ENCODE measurements at regions not wholly inside any gene's neighbourhood (a gene's known extent, or its start where the extent isn't known, plus 50 kb on each side); places are given as distances from the start of the nearest gene placed in this dataset.
A peak's percentile ranks its signal among the peaks of the same experiment; 100 is the strongest.

DNA sequence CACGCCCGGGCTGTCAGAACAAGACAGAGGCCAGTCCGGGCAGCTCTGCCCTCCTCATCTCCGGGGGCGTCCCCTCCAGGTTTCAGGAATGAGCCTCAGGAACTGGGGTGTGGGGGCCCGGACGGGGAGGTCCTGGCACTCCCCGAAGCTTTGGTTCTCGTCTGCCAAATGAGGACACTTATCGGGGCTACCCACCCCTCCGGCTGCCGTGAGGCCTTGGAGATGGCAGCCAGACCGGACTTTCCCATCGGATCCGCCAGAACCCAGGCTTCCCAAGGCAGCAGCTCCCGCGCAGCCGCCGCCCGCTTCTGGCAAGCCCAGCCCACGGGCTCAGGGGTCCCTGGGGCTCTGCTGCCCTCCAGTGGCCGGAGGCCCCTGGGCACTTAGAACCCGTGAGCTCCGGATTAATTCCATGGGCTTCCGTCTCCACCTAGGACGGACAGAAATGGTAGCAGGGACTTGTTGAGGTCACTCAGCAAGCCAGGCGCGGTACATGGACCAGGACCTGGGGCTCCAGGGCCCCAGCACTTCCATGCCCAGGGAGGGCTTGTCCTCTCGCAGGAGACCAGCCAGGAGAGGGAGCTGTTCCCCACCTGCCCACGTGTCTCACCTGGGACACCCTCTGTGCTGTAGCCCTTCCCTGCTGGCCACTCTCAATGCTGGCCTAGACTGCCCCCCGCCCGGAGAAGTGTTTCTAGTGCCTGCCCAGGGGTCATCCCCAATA is 89.4 kb downstream of the LINGO1 start (continued):
- TF ChIP-seq, protein P1, sequence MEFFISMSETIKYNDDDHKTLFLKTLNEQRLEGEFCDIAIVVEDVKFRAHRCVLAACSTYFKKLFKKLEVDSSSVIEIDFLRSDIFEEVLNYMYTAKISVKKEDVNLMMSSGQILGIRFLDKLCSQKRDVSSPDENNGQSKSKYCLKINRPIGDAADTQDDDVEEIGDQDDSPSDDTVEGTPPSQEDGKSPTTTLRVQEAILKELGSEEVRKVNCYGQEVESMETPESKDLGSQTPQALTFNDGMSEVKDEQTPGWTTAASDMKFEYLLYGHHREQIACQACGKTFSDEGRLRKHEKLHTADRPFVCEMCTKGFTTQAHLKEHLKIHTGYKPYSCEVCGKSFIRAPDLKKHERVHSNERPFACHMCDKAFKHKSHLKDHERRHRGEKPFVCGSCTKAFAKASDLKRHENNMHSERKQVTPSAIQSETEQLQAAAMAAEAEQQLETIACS (CRISPR knock-in tag; IDR thresholded peaks at IDR 0.05) = 0 out of 2 replicates have a peak, but pooled peaks have one; percentile 33
- TF ChIP-seq SP4 (CRISPR knock-in tag; IDR thresholded peaks at IDR 0.05) (0 out of 2 replicates have a peak, but pooled peaks have one; percentile 51), ZBTB7B (CRISPR knock-in tag; IDR thresholded peaks at IDR 0.05) (0 out of 2 replicates have a peak, but pooled peaks have one; percentile 54), SUZ12 (IDR thresholded peaks at IDR 0.05; ENCODE audit: low read depth, low read length) (no peak), MAFG (CRISPR knock-in tag; IDR thresholded peaks at IDR 0.05) (0 out of 2 replicates have a peak, but pooled peaks have one; percentile 37), SRY (CRISPR knock-in tag; IDR thresholded peaks at IDR 0.05) (peak; percentile 66; the same call in 1 of the 2 replicates), SMAD1 (CRISPR knock-in tag; IDR thresholded peaks at IDR 0.05; ENCODE audit: borderline replicate concordance, low read depth) (0 out of 2 replicates have a peak, but pooled peaks have one; percentile 78), ZNF230 (CRISPR knock-in tag; IDR thresholded peaks at IDR 0.05) (no peak), RARA (CRISPR knock-in tag; IDR thresholded peaks at IDR 0.05) (no peak), ZNF33B (CRISPR knock-in tag; IDR thresholded peaks at IDR 0.05) (0 out of 2 replicates have a peak, but pooled peaks have one; percentile 21)
- TF ChIP-seq, protein P2, sequence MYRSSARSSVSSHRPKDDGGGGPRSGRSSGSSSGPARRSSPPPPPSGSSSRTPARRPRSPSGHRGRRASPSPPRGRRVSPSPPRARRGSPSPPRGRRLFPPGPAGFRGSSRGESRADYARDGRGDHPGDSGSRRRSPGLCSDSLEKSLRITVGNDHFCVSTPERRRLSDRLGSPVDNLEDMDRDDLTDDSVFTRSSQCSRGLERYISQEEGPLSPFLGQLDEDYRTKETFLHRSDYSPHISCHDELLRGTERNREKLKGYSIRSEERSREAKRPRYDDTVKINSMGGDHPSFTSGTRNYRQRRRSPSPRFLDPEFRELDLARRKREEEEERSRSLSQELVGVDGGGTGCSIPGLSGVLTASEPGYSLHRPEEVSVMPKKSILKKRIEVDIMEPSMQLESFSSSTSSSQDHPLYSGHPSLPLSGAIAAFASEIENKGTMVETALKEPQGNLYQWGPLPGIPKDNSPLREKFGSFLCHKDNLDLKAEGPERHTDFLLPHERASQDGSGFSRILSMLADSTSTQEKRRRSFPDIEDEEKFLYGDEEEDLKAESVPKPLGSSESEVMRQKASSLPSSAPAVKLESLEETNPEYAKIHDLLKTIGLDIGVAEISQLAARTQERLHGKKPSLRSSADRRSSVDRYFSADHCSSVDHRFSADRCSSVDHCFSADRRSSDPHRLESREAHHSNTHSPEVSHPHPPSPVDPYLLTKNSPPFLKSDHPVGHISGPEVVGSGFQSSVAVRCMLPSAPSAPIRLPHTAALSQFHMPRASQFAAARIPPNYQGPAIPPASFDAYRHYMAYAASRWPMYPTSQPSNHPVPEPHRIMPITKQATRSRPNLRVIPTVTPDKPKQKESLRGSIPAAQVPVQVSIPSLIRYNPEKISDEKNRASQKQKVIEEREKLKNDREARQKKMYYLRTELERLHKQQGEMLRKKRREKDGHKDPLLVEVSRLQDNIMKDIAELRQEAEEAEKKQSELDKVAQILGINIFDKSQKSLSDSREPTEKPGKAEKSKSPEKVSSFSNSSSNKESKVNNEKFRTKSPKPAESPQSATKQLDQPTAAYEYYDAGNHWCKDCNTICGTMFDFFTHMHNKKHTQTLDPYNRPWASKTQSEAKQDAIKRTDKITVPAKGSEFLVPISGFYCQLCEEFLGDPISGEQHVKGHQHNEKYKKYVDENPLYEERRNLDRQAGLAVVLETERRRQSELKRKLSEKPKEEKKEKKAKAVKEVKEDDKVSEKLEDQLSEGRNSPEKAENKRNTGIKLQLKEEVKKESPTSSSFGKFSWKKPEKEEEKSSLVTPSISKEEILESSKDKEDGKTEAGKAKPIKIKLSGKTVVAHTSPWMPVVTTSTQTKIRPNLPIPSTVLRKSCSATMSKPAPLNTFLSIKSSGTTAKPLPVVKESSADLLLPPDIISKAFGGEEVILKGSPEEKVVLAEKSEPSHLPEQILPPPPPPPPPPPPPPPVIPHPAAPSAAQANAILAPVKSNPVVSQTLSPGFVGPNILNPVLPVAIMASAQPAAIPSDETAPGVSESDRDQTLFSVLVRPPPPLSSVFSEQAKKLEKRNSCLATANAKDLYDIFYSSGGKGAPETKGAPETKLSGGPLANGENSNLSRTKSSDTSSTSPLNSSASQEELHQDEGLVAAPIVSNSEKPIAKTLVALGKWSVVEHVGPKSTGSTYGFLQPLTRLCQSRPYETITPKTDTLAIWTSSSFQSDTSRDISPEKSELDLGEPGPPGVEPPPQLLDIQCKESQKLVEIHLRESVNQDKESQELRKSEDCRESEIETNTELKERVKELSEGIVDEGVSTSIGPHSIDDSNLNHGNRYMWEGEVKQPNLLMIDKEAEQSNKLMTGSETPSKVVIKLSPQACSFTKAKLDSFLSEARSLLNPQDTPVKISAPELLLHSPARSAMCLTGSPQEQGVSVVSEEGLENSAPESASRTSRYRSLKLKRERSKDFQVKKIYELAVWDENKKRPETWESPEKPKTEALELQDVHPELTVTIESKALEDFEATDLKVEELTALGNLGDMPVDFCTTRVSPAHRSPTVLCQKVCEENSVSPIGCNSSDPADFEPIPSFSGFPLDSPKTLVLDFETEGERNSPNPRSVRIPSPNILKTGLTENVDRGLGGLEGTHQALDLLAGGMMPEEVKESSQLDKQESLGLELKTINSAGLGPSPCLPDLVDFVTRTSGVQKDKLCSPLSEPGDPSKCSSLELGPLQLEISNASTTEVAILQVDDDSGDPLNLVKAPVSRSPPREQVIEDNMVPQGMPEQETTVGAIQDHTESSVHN (CRISPR knock-in tag; IDR thresholded peaks at IDR 0.05) = no peak
- TF ChIP-seq, protein P3, sequence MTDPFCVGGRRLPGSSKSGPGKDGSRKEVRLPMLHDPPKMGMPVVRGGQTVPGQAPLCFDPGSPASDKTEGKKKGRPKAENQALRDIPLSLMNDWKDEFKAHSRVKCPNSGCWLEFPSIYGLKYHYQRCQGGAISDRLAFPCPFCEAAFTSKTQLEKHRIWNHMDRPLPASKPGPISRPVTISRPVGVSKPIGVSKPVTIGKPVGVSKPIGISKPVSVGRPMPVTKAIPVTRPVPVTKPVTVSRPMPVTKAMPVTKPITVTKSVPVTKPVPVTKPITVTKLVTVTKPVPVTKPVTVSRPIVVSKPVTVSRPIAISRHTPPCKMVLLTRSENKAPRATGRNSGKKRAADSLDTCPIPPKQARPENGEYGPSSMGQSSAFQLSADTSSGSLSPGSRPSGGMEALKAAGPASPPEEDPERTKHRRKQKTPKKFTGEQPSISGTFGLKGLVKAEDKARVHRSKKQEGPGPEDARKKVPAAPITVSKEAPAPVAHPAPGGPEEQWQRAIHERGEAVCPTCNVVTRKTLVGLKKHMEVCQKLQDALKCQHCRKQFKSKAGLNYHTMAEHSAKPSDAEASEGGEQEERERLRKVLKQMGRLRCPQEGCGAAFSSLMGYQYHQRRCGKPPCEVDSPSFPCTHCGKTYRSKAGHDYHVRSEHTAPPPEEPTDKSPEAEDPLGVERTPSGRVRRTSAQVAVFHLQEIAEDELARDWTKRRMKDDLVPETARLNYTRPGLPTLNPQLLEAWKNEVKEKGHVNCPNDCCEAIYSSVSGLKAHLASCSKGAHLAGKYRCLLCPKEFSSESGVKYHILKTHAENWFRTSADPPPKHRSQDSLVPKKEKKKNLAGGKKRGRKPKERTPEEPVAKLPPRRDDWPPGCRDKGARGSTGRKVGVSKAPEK (CRISPR knock-in tag; IDR thresholded peaks at IDR 0.05; ENCODE audit: borderline replicate concordance) = no peak; the same call in 1 of the 2 replicates
- TF ChIP-seq, protein P4, sequence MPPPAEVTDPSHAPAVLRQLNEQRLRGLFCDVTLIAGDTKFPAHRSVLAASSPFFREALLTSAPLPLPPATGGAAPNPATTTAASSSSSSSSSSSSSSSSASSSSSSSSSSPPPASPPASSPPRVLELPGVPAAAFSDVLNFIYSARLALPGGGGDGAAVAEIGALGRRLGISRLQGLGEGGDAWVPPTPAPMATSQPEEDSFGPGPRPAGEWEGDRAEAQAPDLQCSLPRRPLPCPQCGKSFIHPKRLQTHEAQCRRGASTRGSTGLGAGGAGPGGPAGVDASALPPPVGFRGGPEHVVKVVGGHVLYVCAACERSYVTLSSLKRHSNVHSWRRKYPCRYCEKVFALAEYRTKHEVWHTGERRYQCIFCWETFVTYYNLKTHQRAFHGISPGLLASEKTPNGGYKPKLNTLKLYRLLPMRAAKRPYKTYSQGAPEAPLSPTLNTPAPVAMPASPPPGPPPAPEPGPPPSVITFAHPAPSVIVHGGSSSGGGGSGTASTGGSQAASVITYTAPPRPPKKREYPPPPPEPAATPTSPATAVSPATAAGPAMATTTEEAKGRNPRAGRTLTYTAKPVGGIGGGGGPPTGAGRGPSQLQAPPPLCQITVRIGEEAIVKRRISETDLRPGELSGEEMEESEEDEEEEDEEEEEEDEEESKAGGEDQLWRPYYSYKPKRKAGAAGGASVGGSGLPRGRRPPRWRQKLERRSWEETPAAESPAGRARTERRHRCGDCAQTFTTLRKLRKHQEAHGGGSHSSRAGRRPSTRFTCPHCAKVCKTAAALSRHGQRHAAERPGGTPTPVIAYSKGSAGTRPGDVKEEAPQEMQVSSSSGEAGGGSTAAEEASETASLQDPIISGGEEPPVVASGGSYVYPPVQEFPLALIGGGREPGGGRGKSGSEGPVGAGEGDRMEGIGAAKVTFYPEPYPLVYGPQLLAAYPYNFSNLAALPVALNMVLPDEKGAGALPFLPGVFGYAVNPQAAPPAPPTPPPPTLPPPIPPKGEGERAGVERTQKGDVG (CRISPR knock-in tag; IDR thresholded peaks at IDR 0.05; ENCODE audit: borderline replicate concordance) = peak; percentile 77; the same call in 1 of the 2 replicates

Measured in HepG2 (cell line).